Endothelial cell of umbilical vein (primary cell): ENCODE measurements at regions not wholly inside any gene's neighbourhood (a gene's known extent, or its start where the extent isn't known, plus 50 kb on each side); places are given as distances from the start of the nearest gene placed in this dataset.

Source experiments
- BruUV-seq: library from RNA; stranded (reverse); fragments of 400-500 nt; replicated peaks from 2 replicates; lab custom pipeline; 2021; lab: Mats Ljungman, UMichigan
- CTCF ChIA-PET: fragments of 300-600, 350-600 bp; sonication (Branson Sonifier 250); formaldehyde crosslinking; loops from one replicate; lab custom pipeline; 2021; ENCODE audit warnings: antibody characterized with exemption, inconsistent platforms; lab: Charles Lee
- POLR2A ChIA-PET: fragments of 300-600, 350-600 bp; sonication (Branson Sonifier 250); formaldehyde crosslinking; loops from one replicate; lab custom pipeline; 2021; ENCODE audit warnings: antibody characterized with exemption, inconsistent platforms; lab: Charles Lee
- DNase-seq: peaks from one replicate; pipeline ENCODE4 v3.0.0-alpha.2; 2011; ENCODE audit warnings: low read depth, low spot score
- FAIRE-seq: peaks from 2 replicates; lab custom pipeline; 2011; peaks lifted over from hg19 to GRCh38; lab: Jason Lieb, UNC
- H2AFZ ChIP-seq: 2 replicates; pipeline ENCODE4 v1.6.0; 2012; ENCODE audit warnings: low read depth, low read length, control low read depth, inconsistent platforms
- H3K27ac ChIP-seq: 2 replicates; pipeline ENCODE4 v1.5.1; 2011; ENCODE audit warnings: low read depth, mild to moderate bottlenecking, control low read depth, low read length, moderate library complexity; ENCODE audit not compliant: insufficient read depth
- H3K27me3 ChIP-seq, 2 experiments: 2 replicates each; pipeline versions ENCODE4 v1.6.0 to v1.6.1; 2011; ENCODE audit warnings: low read length in 2 of 2, mixed read lengths in 1 of 2; ENCODE audit not compliant: control insufficient read depth in 2 of 2, insufficient read depth in 2 of 2
- H3K36me3 ChIP-seq, 2 experiments: 2 replicates in 1 of 2; 3 replicates in 1 of 2; pipeline ENCODE4 v1.5.1; 2011; ENCODE audit warnings: low read length in 2 of 2, mild to moderate bottlenecking in 1 of 2, moderate library complexity in 1 of 2; ENCODE audit not compliant: control insufficient read depth in 2 of 2, insufficient read depth in 2 of 2; ENCODE audit errors: extremely low read depth in 1 of 2
- H3K4me1 ChIP-seq: 3 replicates; pipeline ENCODE4 v1.5.1; 2011; ENCODE audit warnings: mild to moderate bottlenecking, low read length; ENCODE audit not compliant: control insufficient read depth, insufficient read depth; ENCODE audit errors: extremely low read depth
- H3K4me2 ChIP-seq: 2 replicates; pipeline ENCODE4 v1.6.1; 2011; ENCODE audit warnings: low read length, control low read depth, mixed read lengths; ENCODE audit not compliant: insufficient read depth
- H3K4me3 ChIP-seq, 3 experiments: fragments of 200-600 bp in 1 of 3; sonication (generic), shearing (Covaris generic) in 1 of 3; replicated peaks in 1 of 3; 2 replicates each; pipeline ENCODE4 v1.5.1; 2011 to 2016; ENCODE audit warnings: control low read depth in 3 of 3, low read length in 3 of 3, mild to moderate bottlenecking in 2 of 3, inconsistent platforms in 1 of 3, low read depth in 1 of 3, moderate library complexity in 1 of 3; ENCODE audit not compliant: insufficient read depth in 1 of 3
- H3K79me2 ChIP-seq: 2 replicates; pipeline ENCODE4 v1.6.0; 2012; ENCODE audit warnings: low read length, inconsistent platforms; ENCODE audit not compliant: control insufficient read depth, insufficient read depth
- H3K9ac ChIP-seq: replicated peaks from 2 replicates; pipeline ENCODE3; 2011; ENCODE audit warnings: low read length, control low read depth; ENCODE audit not compliant: insufficient read depth; ENCODE audit errors: extremely low read depth
- H3K9me1 ChIP-seq: replicated peaks from 3 replicates; pipeline ENCODE4 v1.6.0; 2011; ENCODE audit warnings: mild to moderate bottlenecking, low read length; ENCODE audit not compliant: control insufficient read depth, insufficient read depth; ENCODE audit errors: extremely low read depth
- H3K9me3 ChIP-seq: replicated peaks from 2 replicates; pipeline ENCODE4 v1.5.1; 2012; ENCODE audit warnings: low read length, inconsistent platforms; ENCODE audit not compliant: control insufficient read depth, insufficient read depth
- H4K20me1 ChIP-seq: replicated peaks from 2 replicates; pipeline ENCODE3; 2011; ENCODE audit warnings: mild to moderate bottlenecking, low read length; ENCODE audit not compliant: control insufficient read depth, insufficient read depth; ENCODE audit errors: extremely low read depth
- EZH2 ChIP-seq: IDR thresholded peaks from 2 replicates; pipeline ENCODE4 v1.6.1; 2012; ENCODE audit warnings: borderline replicate concordance, low read depth, mild to moderate bottlenecking, moderate library complexity, low read length, inconsistent platforms; ENCODE audit not compliant: severe bottlenecking
- FOS ChIP-seq: IDR thresholded peaks from 2 replicates; pipeline ENCODE4 v1.6.1; 2011; ENCODE audit warnings: mild to moderate bottlenecking, low read length, moderate library complexity, borderline replicate concordance; ENCODE audit not compliant: insufficient read depth
- GATA2 ChIP-seq: IDR thresholded peaks from 2 replicates; pipeline ENCODE4 v1.7.0; 2011; ENCODE audit warnings: low read depth, mild to moderate bottlenecking, moderate library complexity, mixed read lengths, low read length; ENCODE audit not compliant: insufficient read length, insufficient read depth
- MYC ChIP-seq: IDR thresholded peaks from one replicate; pipeline ENCODE4 v1.6.1; 2011; ENCODE audit warnings: mild to moderate bottlenecking, low read depth, low read length
- POLR2A ChIP-seq: IDR thresholded peaks from 2 replicates; pipeline ENCODE4 v1.6.1; 2012; ENCODE audit warnings: low read depth, mild to moderate bottlenecking, control low read depth, low read length
- POLR2AphosphoS5 ChIP-seq: IDR thresholded peaks from 2 replicates; pipeline ENCODE4 v1.6.1; 2012; ENCODE audit warnings: low read depth, mild to moderate bottlenecking, control low read depth, low read length, moderate library complexity; ENCODE audit not compliant: insufficient read depth
- dilution Hi-C: fragments of 300-500 bp; cut with MboI; formaldehyde crosslinking; loops from one replicate; pipeline ENCODE4 v1.15.0; 2019; ENCODE audit warnings: low sequenced_read_pairs; ENCODE audit not compliant: extremely low pct_ligation_motif_present
- intact Hi-C: fragments of 100-400 bp; cut with micrococcal nuclease; formaldehyde crosslinking; loops from one replicate; pipeline ENCODE4 v1.10.0; 2022
- TF ChIP-seq, protein P1 (sequence below), 2 donors: IDR thresholded peaks; 1 replicate in 1 of 2; 2 replicates in 1 of 2; pipeline ENCODE4 v1.5.1; 2011; ENCODE audit warnings: low read length in 2 of 2, mild to moderate bottlenecking in 2 of 2, moderate library complexity in 2 of 2, control low read depth in 1 of 2, inconsistent platforms in 1 of 2, low read depth in 1 of 2; ENCODE audit not compliant: insufficient read depth in 1 of 2; ENCODE audit errors: extremely low read depth in 1 of 2
- TF ChIP-seq, protein P2 (sequence below): IDR thresholded peaks from 2 replicates; pipeline ENCODE4 v1.6.1; 2011; ENCODE audit not compliant: insufficient read depth, insufficient read length

DNA sequence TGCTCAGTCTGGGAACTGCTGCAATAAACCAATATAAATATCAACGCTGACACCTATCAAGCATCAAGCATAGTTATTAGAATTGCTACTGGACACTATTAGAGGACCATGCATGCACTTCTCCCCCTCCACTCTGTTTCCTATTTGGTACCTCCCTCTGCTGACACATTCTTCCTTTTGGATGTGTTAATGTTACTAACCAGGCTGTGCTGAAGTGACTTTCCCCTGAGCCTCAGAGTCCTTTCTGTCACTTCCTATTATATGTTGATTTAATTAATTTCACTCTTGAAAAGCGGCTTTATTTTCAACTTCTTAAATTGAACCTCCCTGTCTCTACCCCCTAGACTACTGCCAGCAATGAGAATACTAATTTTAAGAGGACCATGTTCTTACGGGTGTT is 379.1 kb downstream of the MCTP2 start:
- BruUV-seq = no TSS peak
- Histone ChIP-seq H3K79me2 (no peaks in the 10 kb centered on the region), H3K4me1 (peaks cover 40% of the 10 kb centered on the region), H3K4me2 (no peak overlapping the region), H2AFZ (peak overlapping the region; percentile 9), H3K27me3 (no peaks in the 10 kb centered on the region), H4K20me1 (no peaks in the 10 kb centered on the region), H3K9me1 (no peaks in the 10 kb centered on the region), H3K4me3 (no peak overlapping the region), H3K9ac (no peak overlapping the region), H3K9me3 (no peaks in the 10 kb centered on the region), H3K36me3 (no peaks in the 10 kb centered on the region), H3K27ac (no peak overlapping the region)
- POLR2A ChIA-PET = no interaction called here
- dilution Hi-C loops = no loop called here
- TF ChIP-seq MYC = no peak
- TF ChIP-seq FOS = peak; percentile 49
- TF ChIP-seq GATA2 = no peak
- CTCF ChIA-PET = no interaction called here
- intact Hi-C loops = no loop called here
- peak; percentile 38 for DNase-seq
- no peak for FAIRE-seq

DNA sequence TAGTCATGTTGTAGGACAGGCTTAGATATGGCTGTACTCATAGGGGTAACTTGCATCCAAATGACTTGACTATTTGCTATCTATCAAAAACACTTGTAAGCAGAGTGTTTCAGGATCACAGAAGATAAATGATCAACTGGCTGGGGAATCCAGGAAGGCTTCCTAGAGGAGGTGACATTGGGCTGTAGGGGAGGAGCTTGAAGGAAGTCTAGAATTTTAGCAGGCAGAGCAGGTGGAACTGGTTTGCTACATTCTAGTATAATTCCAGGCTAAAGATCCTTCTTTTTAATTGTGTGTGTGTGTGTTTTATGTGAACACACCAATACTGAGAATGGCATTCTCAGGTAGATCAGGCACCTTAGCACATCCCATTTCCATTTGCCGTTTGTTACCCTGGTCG is 380.3 kb downstream of the MCTP2 start:
- Histone ChIP-seq H3K27ac (no peak overlapping the region), H3K9me1 (no peaks in the 10 kb centered on the region), H3K27me3 (no peaks in the 10 kb centered on the region), H3K4me3 (no peak overlapping the region), H3K36me3 (no peaks in the 10 kb centered on the region), H3K4me2 (no peak overlapping the region), H3K9me3 (no peaks in the 10 kb centered on the region), H2AFZ (no peak overlapping the region), H4K20me1 (no peaks in the 10 kb centered on the region), H3K79me2 (no peaks in the 10 kb centered on the region), H3K9ac (no peak overlapping the region), H3K4me1 (peaks cover 33% of the 10 kb centered on the region)
- no TSS peak for BruUV-seq
- TF ChIP-seq FOS (no peak), EZH2 (no peak), POLR2AphosphoS5 (no peak), POLR2A (no peak), MYC (no peak), GATA2 (no peak)
- TF ChIP-seq, protein P1, sequence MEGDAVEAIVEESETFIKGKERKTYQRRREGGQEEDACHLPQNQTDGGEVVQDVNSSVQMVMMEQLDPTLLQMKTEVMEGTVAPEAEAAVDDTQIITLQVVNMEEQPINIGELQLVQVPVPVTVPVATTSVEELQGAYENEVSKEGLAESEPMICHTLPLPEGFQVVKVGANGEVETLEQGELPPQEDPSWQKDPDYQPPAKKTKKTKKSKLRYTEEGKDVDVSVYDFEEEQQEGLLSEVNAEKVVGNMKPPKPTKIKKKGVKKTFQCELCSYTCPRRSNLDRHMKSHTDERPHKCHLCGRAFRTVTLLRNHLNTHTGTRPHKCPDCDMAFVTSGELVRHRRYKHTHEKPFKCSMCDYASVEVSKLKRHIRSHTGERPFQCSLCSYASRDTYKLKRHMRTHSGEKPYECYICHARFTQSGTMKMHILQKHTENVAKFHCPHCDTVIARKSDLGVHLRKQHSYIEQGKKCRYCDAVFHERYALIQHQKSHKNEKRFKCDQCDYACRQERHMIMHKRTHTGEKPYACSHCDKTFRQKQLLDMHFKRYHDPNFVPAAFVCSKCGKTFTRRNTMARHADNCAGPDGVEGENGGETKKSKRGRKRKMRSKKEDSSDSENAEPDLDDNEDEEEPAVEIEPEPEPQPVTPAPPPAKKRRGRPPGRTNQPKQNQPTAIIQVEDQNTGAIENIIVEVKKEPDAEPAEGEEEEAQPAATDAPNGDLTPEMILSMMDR (IDR thresholded peaks at IDR 0.05; ENCODE audit: extremely low read depth in 1 of 2, insufficient read depth in 1 of 2, low read depth in 1 of 2, low read length in 2 of 2) = no peak
- TF ChIP-seq, protein P2, sequence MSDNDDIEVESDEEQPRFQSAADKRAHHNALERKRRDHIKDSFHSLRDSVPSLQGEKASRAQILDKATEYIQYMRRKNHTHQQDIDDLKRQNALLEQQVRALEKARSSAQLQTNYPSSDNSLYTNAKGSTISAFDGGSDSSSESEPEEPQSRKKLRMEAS = no peak
- FAIRE-seq = no peak
- dilution Hi-C loops = no loop called here
- ChIA-PET POLR2A (no interaction called here), CTCF (no interaction called here)
- DNase-seq = no peak
- intact Hi-C loops = no loop called here
